ENCODE measurements at regions not wholly inside any gene's neighbourhood (a gene's known extent, or its start where the extent isn't known, plus 50 kb on each side); places are given as distances from the start of the nearest gene placed in this dataset.
"Not testable (repeated sequence)": the region's sequence is repeated elsewhere in the genome, so short reads cannot be mapped to it uniquely, and the experiment has no call there.

DNA sequence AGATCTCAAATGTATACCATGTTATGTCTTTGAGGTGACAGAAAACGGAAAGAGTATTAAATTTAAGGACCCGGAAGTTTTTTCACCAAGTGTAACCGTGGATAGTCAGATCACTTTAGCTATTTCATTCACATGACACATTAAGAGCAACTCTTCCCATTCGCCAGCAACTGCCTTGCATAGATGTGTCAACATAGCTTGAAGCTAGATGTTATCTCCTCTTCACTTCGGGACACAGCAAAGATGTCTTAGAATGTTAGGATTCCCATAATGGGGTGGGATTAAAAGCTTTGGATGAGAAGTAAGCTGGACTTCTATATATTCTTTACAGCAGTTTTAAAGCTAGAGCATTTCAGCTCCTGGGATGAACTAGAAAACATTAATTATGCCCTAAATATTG, 1135.9 kb upstream of the PCDH20 start:
- DNase-seq (ENCODE audit: low read depth): no peak

DNA sequence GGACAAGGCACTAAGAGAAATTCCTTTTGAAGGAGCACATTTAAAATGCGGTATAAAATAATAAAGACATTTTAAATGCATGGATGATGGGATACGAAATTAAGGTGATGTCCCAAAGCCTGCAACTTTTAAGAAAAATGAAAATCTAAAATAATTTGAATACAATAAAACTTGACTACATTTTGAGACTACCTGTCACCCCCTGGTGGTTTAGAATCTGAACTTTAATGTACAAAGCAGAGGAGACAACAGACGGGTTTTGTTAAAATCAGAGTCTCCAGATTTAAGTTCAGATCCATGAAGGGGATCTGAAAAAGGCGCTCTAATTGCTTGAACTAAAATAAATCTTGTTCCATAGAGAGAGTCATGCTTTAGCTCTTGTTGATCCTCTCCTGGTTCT, 1129.3 kb upstream of the PCDH20 start:
- DNase-seq (ENCODE audit: low read depth): no peak

DNA sequence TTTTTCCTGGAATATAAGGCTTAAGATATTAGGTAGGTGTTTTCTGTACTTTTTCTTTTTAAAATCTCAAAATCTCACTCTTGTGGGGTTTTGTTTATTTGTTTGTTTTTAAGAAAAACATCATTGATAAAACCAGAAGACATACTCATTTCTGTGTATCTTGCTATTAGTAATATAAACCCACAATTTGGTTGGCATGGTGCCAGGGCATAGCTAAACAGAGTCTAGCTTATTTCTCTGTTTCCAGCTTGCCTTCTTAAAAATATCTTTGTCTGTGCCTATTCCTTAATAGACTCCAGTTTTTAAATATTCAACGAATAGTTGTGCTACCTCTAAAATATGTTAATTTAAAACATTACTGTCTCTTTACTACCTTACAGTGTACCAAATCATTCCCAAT, 1121.9 kb upstream of the PCDH20 start:
- DNase-seq (ENCODE audit: low read depth): no peak

DNA sequence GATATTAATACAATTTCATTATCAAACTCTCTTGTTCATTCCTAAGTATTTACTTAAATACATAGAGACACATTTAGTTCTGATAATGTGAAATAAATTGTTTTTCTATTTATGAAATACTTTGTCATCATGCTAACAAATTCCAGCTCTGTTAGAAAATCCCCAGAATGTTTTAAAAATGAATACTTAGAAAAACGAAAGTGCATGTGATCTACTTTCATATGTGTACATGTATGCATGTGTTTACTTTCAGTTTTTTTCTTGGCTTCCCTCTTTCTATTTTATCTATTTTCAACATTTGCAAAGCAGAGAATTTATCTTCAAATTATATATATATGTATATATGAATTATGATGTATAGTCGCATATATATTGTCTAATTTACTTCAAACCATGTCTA, 1110.0 kb upstream of the PCDH20 start:
- no peak for DNase-seq (ENCODE audit: low read depth)

DNA sequence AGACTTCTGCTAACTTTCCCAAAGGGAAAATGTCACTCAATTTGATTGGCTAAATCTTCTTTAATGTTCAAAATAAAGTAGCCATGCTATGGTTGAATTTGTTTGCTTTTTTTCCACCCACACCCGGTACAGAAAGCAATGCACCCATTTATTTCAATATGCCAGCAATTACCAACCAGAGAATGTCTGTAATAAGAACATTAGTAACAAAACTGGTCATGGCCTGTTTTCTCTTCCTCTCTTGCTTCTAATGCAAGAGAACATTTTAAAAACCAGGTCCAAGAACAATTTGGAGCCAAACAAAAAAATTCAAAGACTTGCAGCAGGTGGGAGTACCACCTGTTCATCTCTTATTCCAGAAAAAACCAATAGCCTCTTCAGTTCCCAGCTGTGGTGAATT, 1108.8 kb upstream of the PCDH20 start:
- DNase-seq (ENCODE audit: low read depth): no peak

DNA sequence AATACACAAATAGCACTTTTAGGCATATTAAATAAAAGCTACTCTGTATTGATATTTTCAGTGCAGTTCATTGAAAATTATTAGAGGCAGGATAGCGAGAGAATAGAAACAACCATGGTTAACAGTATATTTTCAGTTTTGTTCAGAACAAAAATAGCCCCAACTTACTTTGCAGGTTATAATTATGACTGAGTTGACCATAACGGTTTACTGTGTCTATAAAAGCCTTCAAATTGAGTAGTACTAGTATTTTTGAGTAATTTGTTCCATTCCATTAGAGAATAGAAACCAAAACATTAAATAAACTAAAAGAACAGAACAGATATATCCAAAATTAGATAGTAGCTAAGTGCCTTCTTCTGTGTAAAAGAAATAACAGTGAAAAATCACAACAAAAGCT, 1108.4 kb upstream of the PCDH20 start:
- DNase-seq (ENCODE audit: low read depth): no peak

DNA sequence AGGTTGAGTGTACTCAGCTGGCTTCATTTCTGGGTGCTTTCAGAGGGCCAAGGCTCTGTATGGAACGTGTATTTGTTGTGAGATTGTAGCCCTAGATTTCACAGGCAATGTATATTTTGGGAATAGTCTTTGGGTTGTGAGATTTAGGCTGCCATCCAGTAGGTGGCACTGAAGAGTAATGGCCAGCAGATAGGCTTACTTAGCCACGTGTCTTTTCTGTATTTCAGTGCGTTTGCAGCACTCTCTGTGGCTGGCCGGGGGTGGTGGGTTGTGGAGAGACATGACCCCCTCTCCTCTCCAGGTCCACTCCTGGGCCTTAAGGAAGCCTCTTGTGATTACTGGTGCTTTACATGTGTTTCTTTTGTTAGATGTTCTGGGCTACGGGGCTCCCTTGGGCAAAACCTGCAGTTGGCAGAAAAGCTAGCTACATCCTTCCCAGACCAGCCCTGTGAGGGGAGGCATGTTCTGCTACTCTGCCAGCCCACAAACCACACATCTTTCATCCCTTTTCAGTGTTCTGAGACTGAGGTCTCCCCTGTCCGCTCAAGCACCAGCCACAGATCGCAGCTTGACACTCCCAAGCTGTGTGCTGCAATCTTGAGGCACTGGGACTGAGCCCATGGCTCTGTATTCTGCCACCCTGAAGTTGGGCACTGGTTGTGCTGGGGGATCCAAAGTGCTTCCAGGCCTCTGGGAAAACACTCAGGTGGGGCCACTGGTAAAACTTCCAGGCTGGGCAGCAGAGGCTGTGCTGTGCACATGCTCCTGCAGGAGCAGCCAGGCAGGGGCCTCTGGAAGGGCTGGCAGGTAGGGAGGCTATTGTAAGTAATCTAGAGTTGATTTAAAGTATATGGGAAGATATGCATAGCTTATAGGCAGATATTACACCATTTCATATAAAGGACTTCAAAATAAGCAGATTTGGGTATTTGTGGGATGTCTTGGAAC, 1096.8 kb upstream of the PCDH20 start:
- DNase-seq (ENCODE audit: low read depth): peak; percentile 33

DNA sequence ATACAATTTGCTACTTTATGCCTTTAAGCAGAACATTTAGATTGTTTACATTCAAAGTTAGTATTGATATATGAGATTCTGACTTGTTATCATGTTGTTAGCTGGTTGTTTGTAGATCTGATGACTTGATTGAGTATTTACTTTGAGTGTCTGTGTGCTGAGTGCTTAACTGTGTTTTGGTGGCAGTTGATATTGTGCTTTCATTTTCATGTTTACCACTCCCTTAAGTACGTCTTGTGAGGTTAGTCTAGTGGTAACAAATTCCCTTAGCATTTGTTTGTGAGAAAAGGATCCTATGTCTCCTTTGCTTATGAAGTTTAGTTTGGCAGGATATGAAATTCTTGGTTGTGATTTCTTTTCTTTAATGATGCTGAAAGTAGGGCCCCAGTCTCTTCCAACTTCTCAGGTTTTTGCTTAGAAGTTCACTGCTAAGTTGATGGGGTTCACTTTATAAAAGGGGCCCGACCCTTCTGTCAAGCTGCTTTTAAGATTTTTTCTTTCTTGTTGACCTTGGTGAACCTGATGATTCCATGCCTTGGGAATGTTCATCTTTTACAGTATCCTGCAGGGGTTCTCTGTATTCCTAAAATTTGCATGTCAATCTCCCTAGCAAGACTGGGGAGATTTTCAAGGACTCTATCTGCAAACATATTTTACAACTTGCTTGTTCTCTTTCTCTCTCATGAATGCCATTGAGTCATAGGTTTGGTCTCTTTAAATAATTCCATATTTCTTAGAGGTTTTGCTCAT, 1095.4 kb upstream of the PCDH20 start:
- DNase-seq (ENCODE audit: low read depth): no peak

DNA sequence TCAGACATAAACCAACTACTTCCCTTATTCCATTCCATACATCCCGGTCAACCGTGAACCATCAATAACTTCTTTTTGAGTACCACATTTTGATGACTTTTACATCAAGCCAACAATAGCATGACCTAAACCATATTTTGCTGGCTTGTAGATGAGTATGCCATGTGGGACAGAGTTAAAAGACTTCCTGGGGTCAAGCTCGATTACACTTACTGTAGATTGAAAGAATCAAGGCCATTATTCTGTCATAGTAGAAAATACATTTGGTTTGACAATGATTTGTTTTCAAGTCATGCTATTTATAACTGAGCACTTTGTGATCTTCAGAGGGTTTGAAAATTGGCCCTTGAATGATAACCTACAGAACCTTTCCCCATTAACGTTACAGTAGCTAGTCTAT, 1086.9 kb upstream of the PCDH20 start:
- no peak for DNase-seq (ENCODE audit: low read depth)

DNA sequence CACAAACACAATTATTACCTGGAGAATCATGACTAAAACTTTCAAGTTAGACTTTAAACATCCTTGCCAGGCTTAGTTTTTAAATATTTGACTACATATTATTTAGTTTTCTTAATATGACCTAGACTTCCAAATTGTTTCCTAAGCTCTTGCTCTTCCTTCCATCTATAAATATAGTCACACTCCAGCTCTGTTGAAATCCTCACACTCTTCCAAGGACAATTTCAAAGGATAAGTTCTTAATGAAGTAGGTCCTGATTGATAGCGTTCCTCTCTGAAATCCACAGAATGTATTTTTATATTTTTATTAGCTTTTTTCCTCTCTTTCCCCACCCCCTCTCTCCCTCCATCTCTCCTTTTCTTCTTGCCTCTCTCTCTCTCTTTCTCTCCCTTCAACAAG, 1074.1 kb upstream of the PCDH20 start:
- no peak for DNase-seq (ENCODE audit: low read depth)

DNA sequence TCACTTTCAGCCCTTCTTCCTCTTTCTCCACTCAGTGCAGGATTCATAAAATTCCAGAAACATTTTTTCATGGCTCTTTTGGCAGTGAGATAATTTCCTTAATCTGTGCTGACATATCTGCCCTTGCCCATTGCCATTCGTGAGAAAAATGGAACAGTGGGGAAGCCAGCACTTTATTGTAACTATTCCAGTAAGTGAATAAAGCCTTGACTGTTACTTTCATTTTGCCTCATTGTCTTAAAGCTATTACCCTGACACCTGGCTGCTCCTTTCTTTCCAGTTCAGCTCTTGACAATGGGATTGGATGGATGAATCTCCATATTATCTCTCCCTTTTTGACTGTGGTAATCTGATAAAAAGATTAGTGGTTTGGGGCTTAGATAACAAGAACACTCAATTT, 1068.1 kb upstream of the PCDH20 start:
- DNase-seq (ENCODE audit: low read depth): no peak

DNA sequence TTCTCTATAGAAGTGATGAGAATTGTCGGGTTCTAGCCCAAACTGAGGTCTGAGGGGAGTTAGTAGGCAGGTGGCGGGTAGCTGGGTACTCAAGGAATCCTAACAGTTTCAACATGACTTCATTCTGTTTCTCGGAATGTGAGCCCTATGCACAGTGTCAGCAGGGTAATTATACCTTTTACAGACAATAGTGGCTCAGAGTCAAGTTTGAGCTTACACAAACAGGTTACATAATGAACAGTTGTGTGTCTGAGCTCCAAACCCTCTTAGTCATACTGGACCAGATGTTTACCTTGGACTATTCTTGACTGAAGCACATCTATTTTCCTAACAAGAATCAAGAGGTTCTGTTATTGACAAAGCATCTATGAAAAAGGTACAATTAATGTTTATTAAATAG, 1066.7 kb upstream of the PCDH20 start:
- DNase-seq (ENCODE audit: low read depth): peak; percentile 46

DNA sequence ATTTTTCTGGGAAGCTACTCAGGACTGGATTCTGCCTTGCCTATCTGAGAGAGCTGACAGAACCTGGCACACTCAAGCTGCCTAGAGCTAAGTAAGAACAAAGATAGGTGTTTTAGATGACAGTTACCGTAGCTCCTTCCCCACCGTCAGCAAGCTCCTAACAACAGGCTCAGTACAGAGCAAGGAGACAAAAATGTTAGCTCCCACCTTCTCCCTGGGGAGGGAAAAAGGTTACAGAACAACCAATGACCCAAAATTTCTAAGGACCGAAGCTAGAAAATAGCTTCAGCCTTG, 1058.2 kb upstream of the PCDH20 start:
- no peak for DNase-seq (ENCODE audit: low read depth)

DNA sequence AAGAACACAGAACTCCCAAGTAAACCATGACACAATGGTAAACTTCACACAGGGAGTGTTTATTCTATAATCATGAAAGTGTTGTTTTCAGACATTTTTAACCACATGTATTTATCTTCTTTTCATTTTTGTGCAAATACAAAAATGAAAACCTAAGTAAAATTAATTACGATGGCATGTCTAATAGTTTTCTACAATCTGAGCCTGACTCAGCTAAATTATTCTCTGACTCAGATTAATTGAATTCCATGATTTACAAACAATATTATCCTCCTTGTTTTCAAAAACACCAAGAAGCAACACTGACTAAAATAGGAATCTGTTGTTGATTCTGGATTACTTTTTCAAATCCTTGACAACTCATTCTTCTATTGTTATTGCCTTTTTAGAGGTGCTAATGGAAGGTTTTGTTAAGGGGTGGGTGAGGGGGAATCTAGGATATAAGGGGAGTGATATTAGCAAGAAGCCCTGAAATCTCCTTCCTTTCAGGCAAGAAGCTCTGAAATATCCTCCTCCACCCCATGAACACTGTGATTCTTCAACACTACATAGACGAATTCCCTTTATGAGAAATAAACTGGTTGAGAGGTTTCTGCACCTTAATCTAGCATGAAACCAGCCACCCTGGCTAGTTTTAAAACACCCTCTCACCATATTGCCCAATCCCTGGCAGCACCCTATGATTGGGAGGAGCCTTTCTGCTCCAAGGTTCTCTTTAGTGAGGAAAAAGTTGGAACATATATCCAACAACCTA, 1057.7 kb upstream of the PCDH20 start:
- DNase-seq (ENCODE audit: low read depth): no peak

DNA sequence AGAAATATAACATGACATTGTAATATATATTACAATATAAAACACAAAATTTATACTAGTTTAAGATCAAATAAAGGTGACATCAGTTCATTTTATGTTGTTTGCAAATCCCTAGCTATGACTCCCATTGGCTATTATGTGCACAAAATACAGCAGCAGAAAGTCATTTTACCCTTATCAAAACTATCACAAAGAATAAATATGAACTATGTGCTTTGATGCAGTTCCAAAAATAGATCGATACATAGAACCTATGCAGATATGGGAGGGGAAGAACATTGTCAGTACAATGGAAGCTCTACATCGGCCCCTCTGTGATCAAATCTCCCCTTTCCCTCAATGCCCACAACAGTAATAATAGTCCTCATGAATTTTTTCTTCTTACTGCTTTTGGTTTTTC, 1038.1 kb upstream of the PCDH20 start:
- no peak for DNase-seq (ENCODE audit: low read depth)

DNA sequence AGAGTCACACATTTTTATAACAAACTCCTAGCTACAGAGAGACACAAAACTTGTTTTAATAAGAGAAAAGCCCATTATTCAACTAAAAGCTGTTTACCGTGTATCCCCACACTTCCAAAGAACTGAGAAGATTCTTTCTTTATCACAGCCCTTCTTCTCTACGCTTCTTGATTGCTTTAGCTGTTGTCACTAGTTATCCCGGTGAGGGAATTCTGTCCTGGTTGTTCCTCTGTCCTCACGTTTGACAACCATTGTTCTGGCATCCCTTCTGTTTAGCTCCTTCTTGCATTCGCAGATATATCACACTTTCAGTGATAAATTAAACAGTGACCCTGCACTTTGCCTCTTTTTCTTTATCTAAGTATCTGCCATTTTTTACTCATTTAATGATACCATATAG, 1035.1 kb upstream of the PCDH20 start:
- DNase-seq (ENCODE audit: low read depth): no peak

DNA sequence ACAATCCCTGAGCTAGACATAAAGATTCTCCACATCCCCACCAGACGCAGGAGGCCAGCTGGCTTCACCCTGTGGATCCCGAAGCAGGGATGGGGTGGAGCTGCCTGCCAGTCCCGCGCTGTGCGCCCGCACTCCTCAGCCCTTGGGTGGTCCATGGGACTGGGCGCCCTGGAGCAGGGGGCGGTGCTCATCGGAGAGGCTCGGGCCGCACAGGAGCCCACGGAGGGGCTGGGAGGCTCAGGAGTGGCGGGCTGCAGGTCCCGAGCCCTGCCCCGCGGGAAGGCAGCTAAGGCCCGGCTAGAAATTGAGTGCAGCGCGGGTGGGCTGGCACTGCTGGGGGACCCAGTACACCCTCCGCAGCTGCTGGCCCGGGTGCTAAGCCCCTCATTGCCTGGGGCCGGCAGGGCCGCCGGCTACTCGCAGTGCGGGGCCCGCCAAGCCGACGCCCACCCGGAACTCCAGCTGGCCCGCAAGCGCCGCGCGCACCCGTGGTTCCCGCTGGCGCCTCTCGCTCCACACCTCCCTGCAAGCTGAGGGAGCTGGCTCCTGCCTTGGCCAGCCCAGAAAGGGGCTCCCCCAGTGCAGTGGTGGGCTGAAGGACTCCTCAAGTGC, 1032.2 kb upstream of the PCDH20 start:
- DNase-seq (ENCODE audit: low read depth): not testable (repeated sequence)

DNA sequence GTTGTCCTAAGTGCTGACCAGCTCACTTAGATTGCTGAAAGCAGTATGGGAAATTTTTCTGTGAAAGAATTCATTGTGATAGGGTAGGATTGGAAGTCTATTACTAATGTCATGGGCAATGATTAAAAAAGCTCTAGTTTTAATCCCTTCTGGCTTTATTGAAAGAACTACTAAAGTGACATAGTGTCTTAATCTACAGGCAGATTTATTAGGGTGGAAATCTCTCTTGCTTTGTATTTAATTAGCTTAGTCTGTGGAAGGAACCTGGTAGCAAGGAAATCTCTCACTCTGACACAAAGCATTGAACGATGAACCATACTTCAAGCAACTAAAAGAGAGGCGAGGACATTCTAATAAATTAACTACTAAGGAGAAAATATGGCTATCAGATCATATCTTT, 1029.2 kb upstream of the PCDH20 start:
- DNase-seq (ENCODE audit: low read depth): no peak

DNA sequence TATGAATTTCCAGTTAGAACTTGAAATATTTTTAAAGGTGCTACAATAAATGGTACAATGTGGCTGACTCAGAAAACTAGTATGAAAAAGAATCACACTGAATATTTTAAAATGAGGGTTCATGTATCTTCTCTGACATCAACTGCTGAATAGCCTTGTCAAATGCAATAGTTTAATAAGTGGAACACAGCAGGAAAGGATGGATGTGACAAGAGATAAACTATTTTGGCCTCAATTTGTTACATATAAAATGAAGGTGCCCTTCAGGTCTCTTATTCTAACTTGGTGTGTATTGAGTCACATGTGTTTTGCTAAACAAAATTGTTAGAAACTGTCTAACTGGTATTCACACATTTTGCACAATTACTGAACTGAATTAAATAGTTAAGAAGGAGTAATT, 1018.4 kb upstream of the PCDH20 start:
- no peak for DNase-seq (ENCODE audit: low read depth)

DNA sequence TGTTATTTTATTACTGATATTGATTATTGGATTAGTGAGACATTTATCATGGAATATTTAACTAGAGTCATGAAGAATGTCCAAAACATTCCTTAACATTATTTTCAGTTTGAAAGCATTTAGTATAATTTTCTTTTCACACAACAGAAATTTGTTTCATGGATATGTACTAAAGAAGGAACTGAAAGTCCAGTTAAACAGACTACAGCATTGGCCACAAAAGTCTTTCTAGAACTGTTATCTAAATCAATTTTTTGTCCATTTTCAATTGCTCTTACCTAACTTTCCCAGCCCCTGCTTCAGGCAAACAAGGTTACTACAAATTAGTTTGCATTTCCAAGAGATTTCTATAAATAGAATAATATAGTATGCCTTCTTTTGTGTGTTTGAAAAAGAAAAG, 1018.0 kb upstream of the PCDH20 start:
- DNase-seq (ENCODE audit: low read depth): no peak

DNA sequence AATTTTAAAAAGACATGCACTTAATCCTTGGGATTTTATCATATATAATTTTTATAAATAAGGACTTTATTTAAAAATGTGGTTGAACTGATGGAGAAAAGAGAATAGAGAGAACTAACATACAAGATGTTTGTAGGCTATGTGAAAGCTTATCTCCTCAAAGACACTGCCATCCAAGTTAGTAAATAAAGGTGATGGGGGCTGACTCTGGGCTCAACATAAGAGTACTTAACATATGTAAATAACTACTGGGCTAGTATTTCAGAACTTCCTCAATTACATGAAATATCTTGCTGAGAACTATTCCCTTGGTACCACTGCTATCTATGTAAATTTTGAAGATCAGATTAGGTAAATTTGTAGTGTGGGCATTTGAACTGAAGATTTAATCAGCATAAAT, 1017.3 kb upstream of the PCDH20 start:
- DNase-seq (ENCODE audit: low read depth): no peak

DNA sequence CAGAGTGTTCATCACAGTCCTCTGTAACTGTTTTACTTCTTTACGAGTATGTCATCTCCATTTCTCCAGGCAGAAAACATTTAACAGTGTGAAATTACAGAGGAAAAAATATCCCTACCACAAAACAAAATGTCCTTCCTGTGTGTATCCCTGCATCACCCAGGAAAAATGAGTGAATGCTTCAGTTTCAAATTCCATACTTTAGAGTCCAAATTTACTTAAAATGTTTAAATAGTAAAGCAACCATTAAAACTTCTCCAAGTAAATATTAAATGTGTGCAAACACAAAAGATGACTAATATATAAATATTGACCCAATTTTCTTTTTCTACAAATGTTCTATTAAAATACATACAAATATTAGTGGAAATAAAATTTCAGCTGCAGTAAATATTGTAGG, 1016.6 kb upstream of the PCDH20 start:
- DNase-seq (ENCODE audit: low read depth): no peak

Measured in renal cortical epithelial cell (primary cell).